ENCODE measurements at regions not wholly inside any gene's neighbourhood (a gene's known extent, or its start where the extent isn't known, plus 50 kb on each side); places are given as distances from the start of the nearest gene placed in this dataset.

GRCh38 chr14:58733451-58734208 is 95.9 kb downstream of the DACT1 start:
- TF ChIP-seq CTCF (IDR thresholded peaks at IDR 0.05) = no peak
- no peak for TF ChIP-seq POLR2A (IDR thresholded peaks at IDR 0.05)
- intact Hi-C loops (cut with DNase I) = no loop called here
- H3K9me3 ChIP-seq = no peaks in the 10 kb centered on the region
- WGBS, 2 donors = 63 to 81% methylated on average over 1 of the region's 1 CpG
- no peaks in the 10 kb centered on the region for H3K27me3 ChIP-seq
- H3K36me3 ChIP-seq = no peaks in the 10 kb centered on the region
- peaks cover 0 to 14% (median 9%) of the 10 kb centered on the region in 3 donors for H3K4me1 ChIP-seq
- no peak for DNase-seq
- H3K4me3 ChIP-seq = no peak overlapping the region
- no peak overlapping the region for H3K27ac ChIP-seq

GRCh38 chr14:58735596-58735995 is 97.8 kb downstream of the DACT1 start:
- 74 to 86% methylated on average over 4 of the region's 4 CpGs for WGBS, 2 donors
- no peak for DNase-seq
- Histone ChIP-seq H3K27me3 (no peaks in the 10 kb centered on the region), H3K36me3 (no peaks in the 10 kb centered on the region), H3K27ac (no peak overlapping the region), H3K9me3 (no peaks in the 10 kb centered on the region), H3K4me3 (no peak overlapping the region), H3K4me1 (peaks cover 0 to 14% (median 9%) of the 10 kb centered on the region in 3 donors)
- intact Hi-C loops (cut with DNase I) = no loop called here
- TF ChIP-seq POLR2A (IDR thresholded peaks at IDR 0.05) (no peak), CTCF (IDR thresholded peaks at IDR 0.05) (no peak)

GRCh38 chr14:58736606-58737005 is 98.8 kb downstream of the DACT1 start:
- TF ChIP-seq POLR2A (IDR thresholded peaks at IDR 0.05) (no peak), CTCF (IDR thresholded peaks at IDR 0.05) (no peak)
- H3K36me3 ChIP-seq = no peaks in the 10 kb centered on the region
- no peak overlapping the region for H3K4me3 ChIP-seq
- no peak for DNase-seq
- 70 to 78% methylated on average over 4 of the region's 4 CpGs for WGBS, 2 donors
- no peaks in the 10 kb centered on the region for H3K9me3 ChIP-seq
- H3K27ac ChIP-seq = no peak overlapping the region
- peaks cover 0 to 6% (median under 1%) of the 10 kb centered on the region in 3 donors for H3K4me1 ChIP-seq
- intact Hi-C loops (cut with DNase I) = no loop called here
- no peaks in the 10 kb centered on the region for H3K27me3 ChIP-seq

GRCh38 chr14:58737511-58737910 is 99.7 kb downstream of the DACT1 start:
- no peaks in the 10 kb centered on the region for H3K36me3 ChIP-seq
- no peak overlapping the region for H3K4me3 ChIP-seq
- H3K27me3 ChIP-seq = no peaks in the 10 kb centered on the region
- TF ChIP-seq CTCF (IDR thresholded peaks at IDR 0.05) = no peak
- TF ChIP-seq POLR2A (IDR thresholded peaks at IDR 0.05) = no peak
- 75 to 89% methylated on average over 5 of the region's 5 CpGs for WGBS, 2 donors
- peaks cover 0 to 4% (median 0%) of the 10 kb centered on the region in 3 donors for H3K4me1 ChIP-seq
- intact Hi-C loops (cut with DNase I) = no loop called here
- H3K27ac ChIP-seq = no peak overlapping the region
- no peak for DNase-seq
- no peaks in the 10 kb centered on the region for H3K9me3 ChIP-seq

GRCh38 chr14:58738189-58738836 is 100.6 kb downstream of the DACT1 start:
- Histone ChIP-seq H3K4me1 (peaks cover 0 to 4% (median 0%) of the 10 kb centered on the region in 3 donors), H3K27me3 (no peaks in the 10 kb centered on the region), H3K36me3 (no peaks in the 10 kb centered on the region), H3K4me3 (no peak overlapping the region), H3K9me3 (no peaks in the 10 kb centered on the region), H3K27ac (no peak overlapping the region)
- WGBS, 2 donors = 38 to 56% methylated on average over 3 of the region's 3 CpGs
- no peak for DNase-seq
- intact Hi-C loops (cut with DNase I) = no loop called here
- TF ChIP-seq POLR2A (IDR thresholded peaks at IDR 0.05) (no peak), CTCF (IDR thresholded peaks at IDR 0.05) (no peak)
